ENCODE measurements at regions not wholly inside any gene's neighbourhood (a gene's known extent, or its start where the extent isn't known, plus 50 kb on each side); places are given as distances from the start of the nearest gene placed in this dataset.

GRCh38 chr4:123624959-123625358 is 228.4 kb downstream of the SPRY1 start:
- dilution Hi-C loops (cut with MboI; ENCODE audit: extremely low pct_ligation_motif_present, low sequenced_read_pairs) = no loop called here

GRCh38 chr4:123628288-123628687 is 231.7 kb downstream of the SPRY1 start:
- Histone ChIP-seq H4K20me1 (ENCODE audit: control insufficient read depth, extremely low read depth, insufficient read depth, low read length) (no peaks in the 10 kb centered on the region), H3K27me3 (ENCODE audit: control insufficient read depth, extremely low read depth, insufficient read depth, low read length) (no peaks in the 10 kb centered on the region), H3K36me3 (ENCODE audit: control insufficient read depth in 2 of 2, extremely low read depth in 1 of 2, insufficient read depth in 2 of 2, low read length in 2 of 2) (no peaks in the 10 kb centered on the region), H3K79me2 (ENCODE audit: control insufficient read depth, insufficient read depth, low read length) (no peaks in the 10 kb centered on the region), H3K9me3 (ENCODE audit: control insufficient read depth, low read depth, low read length) (no peaks in the 10 kb centered on the region), H3K4me3 (ENCODE audit: control insufficient read depth in 2 of 3, extremely low read depth in 1 of 3, insufficient read depth in 2 of 3, low read depth in 1 of 3, low read length in 3 of 3) (no peak overlapping the region), H3K9ac (ENCODE audit: control insufficient read depth, extremely low read depth, insufficient read depth, low read length) (no peak overlapping the region), H3K27ac (ENCODE audit: control insufficient read depth, insufficient read depth, low read length) (no peak overlapping the region), H3K4me1 (ENCODE audit: control insufficient read depth, extremely low read depth, insufficient read depth, low read length) (no peaks in the 10 kb centered on the region), H3K9me1 (ENCODE audit: control insufficient read depth, extremely low read depth, insufficient read depth, low read length) (no peaks in the 10 kb centered on the region), H2AFZ (ENCODE audit: control insufficient read depth, low read length) (no peak overlapping the region), H3K4me2 (ENCODE audit: control insufficient read depth, extremely low read depth, insufficient read depth, low read depth, low read length) (no peak overlapping the region)
- dilution Hi-C loops (cut with MboI; ENCODE audit: extremely low pct_ligation_motif_present, low sequenced_read_pairs) = no loop called here
- TF ChIP-seq EZH2 (IDR thresholded peaks at IDR 0.05; ENCODE audit: low read length) (no peak), CTCF (optimal IDR thresholded peaks at IDR 0.05 in 1 of 3, IDR thresholded peaks at IDR 0.05 in 1 of 3, conservative IDR thresholded peaks at IDR 0.05 in 1 of 3; ENCODE audit: extremely low read depth in 1 of 3, insufficient read depth in 2 of 3, low read length in 3 of 3) (no peak)
- DNase-seq (ENCODE audit: low read depth, low spot score) (no peak), FAIRE-seq (no peak)

More at GRCh38 chr4:123624959-123625358, 228.4 kb downstream of the SPRY1 start:
- Histone ChIP-seq H2AFZ (ENCODE audit: control insufficient read depth, low read length) (no peak overlapping the region), H3K9me1 (ENCODE audit: control insufficient read depth, extremely low read depth, insufficient read depth, low read length) (no peaks in the 10 kb centered on the region), H3K36me3 (ENCODE audit: control insufficient read depth in 2 of 2, extremely low read depth in 1 of 2, insufficient read depth in 2 of 2, low read length in 2 of 2) (no peaks in the 10 kb centered on the region), H3K4me3 (ENCODE audit: control insufficient read depth in 2 of 3, extremely low read depth in 1 of 3, insufficient read depth in 2 of 3, low read depth in 1 of 3, low read length in 3 of 3) (no peak overlapping the region), H3K4me1 (ENCODE audit: control insufficient read depth, extremely low read depth, insufficient read depth, low read length) (no peaks in the 10 kb centered on the region), H3K27ac (ENCODE audit: control insufficient read depth, insufficient read depth, low read length) (no peak overlapping the region), H4K20me1 (ENCODE audit: control insufficient read depth, extremely low read depth, insufficient read depth, low read length) (no peaks in the 10 kb centered on the region), H3K9me3 (ENCODE audit: control insufficient read depth, low read depth, low read length) (no peaks in the 10 kb centered on the region), H3K27me3 (ENCODE audit: control insufficient read depth, extremely low read depth, insufficient read depth, low read length) (no peaks in the 10 kb centered on the region), H3K79me2 (ENCODE audit: control insufficient read depth, insufficient read depth, low read length) (no peaks in the 10 kb centered on the region), H3K9ac (ENCODE audit: control insufficient read depth, extremely low read depth, insufficient read depth, low read length) (no peak overlapping the region), H3K4me2 (ENCODE audit: control insufficient read depth, extremely low read depth, insufficient read depth, low read depth, low read length) (no peak overlapping the region)
- FAIRE-seq (no peak), DNase-seq (ENCODE audit: low read depth, low spot score) (no peak)
- TF ChIP-seq CTCF (optimal IDR thresholded peaks at IDR 0.05 in 1 of 3, IDR thresholded peaks at IDR 0.05 in 1 of 3, conservative IDR thresholded peaks at IDR 0.05 in 1 of 3; ENCODE audit: extremely low read depth in 1 of 3, insufficient read depth in 2 of 3, low read length in 3 of 3) = no peak
- no peak for TF ChIP-seq EZH2 (IDR thresholded peaks at IDR 0.05; ENCODE audit: low read length)
